ENCODE measurements at regions not wholly inside any gene's neighbourhood (a gene's known extent, or its start where the extent isn't known, plus 50 kb on each side); places are given as distances from the start of the nearest gene placed in this dataset.
"Not testable (repeated sequence)": the region's sequence is repeated elsewhere in the genome, so short reads cannot be mapped to it uniquely, and the experiment has no call there.

- Histone ChIP-seq H3K9me3 (no peaks in the 10 kb centered on the region), H3K36me3 (no peaks in the 10 kb centered on the region), H3K4me1 (no peaks in the 10 kb centered on the region), H3K27me3 (no peaks in the 10 kb centered on the region), H3K27ac (no peak overlapping the region), H3K4me3 (no peak overlapping the region)
- TF ChIP-seq, protein P1, sequence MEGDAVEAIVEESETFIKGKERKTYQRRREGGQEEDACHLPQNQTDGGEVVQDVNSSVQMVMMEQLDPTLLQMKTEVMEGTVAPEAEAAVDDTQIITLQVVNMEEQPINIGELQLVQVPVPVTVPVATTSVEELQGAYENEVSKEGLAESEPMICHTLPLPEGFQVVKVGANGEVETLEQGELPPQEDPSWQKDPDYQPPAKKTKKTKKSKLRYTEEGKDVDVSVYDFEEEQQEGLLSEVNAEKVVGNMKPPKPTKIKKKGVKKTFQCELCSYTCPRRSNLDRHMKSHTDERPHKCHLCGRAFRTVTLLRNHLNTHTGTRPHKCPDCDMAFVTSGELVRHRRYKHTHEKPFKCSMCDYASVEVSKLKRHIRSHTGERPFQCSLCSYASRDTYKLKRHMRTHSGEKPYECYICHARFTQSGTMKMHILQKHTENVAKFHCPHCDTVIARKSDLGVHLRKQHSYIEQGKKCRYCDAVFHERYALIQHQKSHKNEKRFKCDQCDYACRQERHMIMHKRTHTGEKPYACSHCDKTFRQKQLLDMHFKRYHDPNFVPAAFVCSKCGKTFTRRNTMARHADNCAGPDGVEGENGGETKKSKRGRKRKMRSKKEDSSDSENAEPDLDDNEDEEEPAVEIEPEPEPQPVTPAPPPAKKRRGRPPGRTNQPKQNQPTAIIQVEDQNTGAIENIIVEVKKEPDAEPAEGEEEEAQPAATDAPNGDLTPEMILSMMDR (IDR thresholded peaks at IDR 0.05): no peak
- no peak for DNase-seq
- intact Hi-C loops (cut with DNase I; ENCODE audit: low total_unique reads): no loop called here
Measured at GRCh38 chr16:80259290-80259805, 281.4 kb upstream of the DYNLRB2 start.

GRCh38 chr16:80258407-80258806 is 282.4 kb upstream of the DYNLRB2 start:
- H3K4me1 ChIP-seq: no peaks in the 10 kb centered on the region
- TF ChIP-seq, protein P1 (IDR thresholded peaks at IDR 0.05): no peak
- no peak overlapping the region for H3K4me3 ChIP-seq
- H3K36me3 ChIP-seq: no peaks in the 10 kb centered on the region
- H3K27me3 ChIP-seq: no peaks in the 10 kb centered on the region
- no peak overlapping the region for H3K27ac ChIP-seq
- H3K9me3 ChIP-seq: no peaks in the 10 kb centered on the region
- intact Hi-C loops (cut with DNase I; ENCODE audit: low total_unique reads): no loop called here
- DNase-seq: no peak

DNA sequence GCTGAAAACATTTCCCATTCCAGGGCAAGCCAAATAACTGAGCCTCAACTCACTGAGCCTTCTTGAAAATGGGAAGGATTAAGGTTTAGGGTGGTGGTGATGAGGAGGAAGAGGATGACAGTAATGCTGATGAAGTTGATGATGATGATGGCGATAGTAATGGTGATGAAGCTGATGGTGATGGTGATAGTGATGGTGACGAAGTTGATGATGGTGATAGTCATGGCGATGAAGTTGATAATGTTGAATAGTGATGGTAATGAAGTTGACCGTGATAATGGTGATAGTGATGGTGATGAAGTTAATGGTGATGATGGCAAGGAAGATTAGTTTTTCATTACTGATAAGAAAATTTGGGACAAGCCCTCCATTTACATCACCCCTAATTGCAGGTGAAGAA is 285.8 kb upstream of the DYNLRB2 start:
- no peaks in the 10 kb centered on the region for H3K36me3 ChIP-seq
- DNase-seq: no peak
- H3K4me3 ChIP-seq: no peak overlapping the region
- H3K4me1 ChIP-seq: no peaks in the 10 kb centered on the region
- TF ChIP-seq, protein P1 (IDR thresholded peaks at IDR 0.05): no peak
- intact Hi-C loops (cut with DNase I; ENCODE audit: low total_unique reads): no loop called here
- no peaks in the 10 kb centered on the region for H3K9me3 ChIP-seq
- H3K27ac ChIP-seq: no peak overlapping the region
- H3K27me3 ChIP-seq: no peaks in the 10 kb centered on the region

GRCh38 chr16:80253741-80254140 is 287.1 kb upstream of the DYNLRB2 start:
- Histone ChIP-seq H3K27me3 (no peaks in the 10 kb centered on the region), H3K9me3 (no peaks in the 10 kb centered on the region), H3K4me3 (no peak overlapping the region), H3K4me1 (no peaks in the 10 kb centered on the region), H3K27ac (no peak overlapping the region), H3K36me3 (no peaks in the 10 kb centered on the region)
- TF ChIP-seq, protein P1 (IDR thresholded peaks at IDR 0.05): no peak
- DNase-seq: no peak
- intact Hi-C loops (cut with DNase I; ENCODE audit: low total_unique reads): no loop called here

DNA sequence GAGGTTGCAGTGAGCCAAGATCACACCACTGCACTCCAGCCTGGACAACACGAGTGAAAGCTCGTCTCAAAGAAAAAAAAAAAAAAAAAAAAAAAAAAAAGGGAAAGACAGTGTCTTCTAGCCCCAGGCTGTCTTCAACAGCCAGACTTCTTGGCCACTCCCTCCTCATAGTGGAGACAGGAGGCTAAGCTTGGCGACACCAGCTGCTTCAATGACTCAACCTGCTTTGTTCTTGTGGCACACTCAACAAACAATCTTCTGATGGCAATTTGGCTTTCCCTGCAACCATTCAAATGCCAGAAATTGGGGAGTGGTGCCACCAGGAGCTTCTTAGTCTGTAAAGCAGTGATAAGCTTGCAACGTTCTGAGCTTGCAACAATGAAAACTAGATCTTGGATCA is 290.4 kb upstream of the DYNLRB2 start:
- TF ChIP-seq, protein P1 (IDR thresholded peaks at IDR 0.05): no peak
- Histone ChIP-seq H3K4me3 (no peak overlapping the region), H3K9me3 (no peaks in the 10 kb centered on the region), H3K27me3 (no peaks in the 10 kb centered on the region), H3K36me3 (no peaks in the 10 kb centered on the region), H3K27ac (no peak overlapping the region), H3K4me1 (no peaks in the 10 kb centered on the region)
- intact Hi-C loops (cut with DNase I; ENCODE audit: low total_unique reads): no loop called here
- DNase-seq: no peak

DNA sequence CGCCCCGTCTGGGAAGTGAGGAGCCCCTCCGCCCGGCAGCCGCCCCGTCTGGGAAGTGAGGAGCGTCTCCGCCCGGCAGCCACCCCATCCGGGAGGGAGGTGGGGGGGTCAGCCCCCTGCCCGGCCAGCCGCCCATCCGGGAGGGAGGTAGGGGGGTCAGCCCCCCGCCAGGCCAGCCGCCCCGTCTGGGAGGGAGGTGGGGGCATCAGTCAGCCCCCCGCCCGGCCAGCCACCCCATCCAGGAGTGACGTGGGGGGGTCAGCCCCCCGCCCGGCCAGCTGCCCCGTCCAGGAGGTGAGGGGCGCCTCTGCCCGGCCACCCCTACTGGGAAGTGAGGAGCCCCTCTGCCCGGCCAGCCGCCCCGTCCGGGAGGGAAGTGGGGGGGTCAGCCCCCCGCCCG is 297.5 kb upstream of the DYNLRB2 start:
- H3K9me3 ChIP-seq; H3K36me3 ChIP-seq; intact Hi-C loops (cut with DNase I; ENCODE audit: low total_unique reads); DNase-seq; H3K27me3 ChIP-seq; H3K4me3 ChIP-seq; H3K4me1 ChIP-seq; H3K27ac ChIP-seq: not testable (repeated sequence)

DNA sequence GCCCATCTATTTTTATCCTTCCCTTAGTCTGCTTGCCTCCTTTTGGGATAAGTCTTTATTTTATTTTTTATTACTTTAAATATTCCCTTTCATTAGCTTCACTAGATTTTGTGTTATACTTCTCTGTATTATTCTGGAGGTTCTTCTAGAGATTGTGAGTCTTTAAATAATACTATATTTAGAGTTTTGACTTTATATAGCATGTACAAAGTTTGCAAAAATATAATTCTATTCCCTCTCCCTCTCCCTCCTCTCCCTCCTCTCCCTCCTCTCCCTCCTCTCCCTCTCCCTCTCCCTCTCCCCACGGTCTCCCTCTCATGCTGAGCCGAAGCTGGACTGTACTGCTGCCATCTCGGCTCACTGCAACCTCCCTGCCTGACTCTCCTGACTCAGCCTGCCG is 298.5 kb upstream of the DYNLRB2 start:
- H3K27me3 ChIP-seq; DNase-seq; H3K4me1 ChIP-seq; H3K27ac ChIP-seq; H3K9me3 ChIP-seq; H3K4me3 ChIP-seq; intact Hi-C loops (cut with DNase I; ENCODE audit: low total_unique reads); H3K36me3 ChIP-seq: not testable (repeated sequence)
